Hippocampal formation (tissue), 2 donors: ENCODE measurements at regions not wholly inside any gene's neighbourhood (a gene's known extent, or its start where the extent isn't known, plus 50 kb on each side); places are given as distances from the start of the nearest gene placed in this dataset.

ENCODE experiments used
- DNase-seq, 2 donors: peaks; one replicate each; lab custom pipeline; 2025; lab: John Stamatoyannopoulos, UW

GRCh38 chr10:83580373-83581012 is 558.8 kb upstream of the GHITM start:
- no peak for DNase-seq

DNA sequence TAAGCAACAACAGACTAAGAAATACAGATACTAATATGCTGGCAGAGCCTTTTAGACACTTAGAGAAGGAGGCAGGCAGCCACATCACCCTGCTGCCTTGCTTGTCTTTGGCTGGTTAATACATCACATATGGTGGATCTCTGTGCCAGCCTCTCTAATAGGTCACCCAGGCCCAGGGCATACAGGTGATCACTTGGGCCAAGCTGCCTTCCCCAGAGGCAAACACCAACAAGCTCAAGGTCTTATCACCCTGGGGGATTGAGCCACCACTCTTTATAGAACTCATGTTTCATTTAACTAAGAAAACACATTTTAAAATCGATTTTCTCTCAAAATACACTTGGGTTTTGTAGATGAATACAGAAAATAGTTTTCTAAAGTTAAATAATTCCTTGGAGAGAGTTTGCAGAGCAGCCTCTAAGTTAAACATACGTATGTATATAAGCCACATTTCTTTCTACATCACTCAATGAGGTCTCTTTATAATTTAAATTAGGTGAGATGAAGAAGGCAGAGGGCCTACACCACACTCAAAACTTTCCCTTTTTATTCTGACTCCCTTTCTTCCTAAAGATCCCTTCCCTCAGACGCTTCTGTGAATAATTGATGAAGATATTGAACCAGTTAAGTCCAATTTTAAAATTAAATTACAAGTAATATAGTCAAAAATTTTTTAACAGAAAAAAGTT is 556.8 kb upstream of the GHITM start:
- no peak for DNase-seq

DNA sequence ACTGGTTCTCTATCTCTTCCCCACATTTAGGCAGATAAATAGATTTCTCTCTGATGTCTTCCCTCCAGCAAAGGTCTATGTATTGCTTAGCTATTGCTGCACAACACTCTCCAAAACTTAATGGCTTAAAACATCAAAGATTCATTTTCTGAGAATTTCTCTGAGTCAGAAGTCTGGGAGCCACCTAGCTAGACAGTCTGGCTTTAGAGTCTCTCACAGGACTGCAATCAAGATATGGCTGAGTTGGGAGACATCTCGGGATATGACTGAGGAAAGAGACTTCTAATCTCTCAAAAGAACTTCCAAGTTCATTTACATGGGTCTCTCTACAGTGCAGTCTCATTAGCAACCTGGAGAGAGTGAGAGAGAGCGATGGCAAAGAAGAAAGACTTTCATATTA is 553.6 kb upstream of the GHITM start:
- no peak for DNase-seq

DNA sequence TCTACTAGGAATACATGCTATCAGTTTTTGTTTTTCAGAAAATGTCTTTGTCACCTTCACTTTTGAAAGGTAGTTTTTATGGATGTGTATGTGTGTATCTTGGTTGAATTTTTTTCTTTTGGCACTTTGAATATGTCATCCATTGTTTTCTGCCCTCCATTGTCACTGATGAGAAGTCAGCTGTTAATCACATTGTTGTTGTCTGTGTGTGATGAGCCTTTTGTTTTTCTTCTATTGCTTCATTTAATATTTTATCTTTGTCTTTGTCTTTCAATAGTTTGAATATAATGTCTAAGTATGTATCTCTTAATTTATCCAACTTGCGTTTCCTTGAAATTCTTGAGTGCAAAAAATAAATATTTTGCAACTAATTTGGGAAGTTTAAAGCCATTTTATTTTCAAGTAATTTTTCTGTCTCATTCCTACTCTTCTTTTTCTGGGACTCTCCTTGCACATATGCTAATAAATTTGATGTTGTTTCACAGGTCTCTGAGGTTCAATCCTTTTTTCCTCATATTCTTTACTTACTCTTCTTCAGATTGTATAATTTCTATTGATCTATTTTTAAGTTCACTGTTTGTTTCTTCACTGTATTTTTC is 546.9 kb upstream of the GHITM start:
- DNase-seq: no peak

DNA sequence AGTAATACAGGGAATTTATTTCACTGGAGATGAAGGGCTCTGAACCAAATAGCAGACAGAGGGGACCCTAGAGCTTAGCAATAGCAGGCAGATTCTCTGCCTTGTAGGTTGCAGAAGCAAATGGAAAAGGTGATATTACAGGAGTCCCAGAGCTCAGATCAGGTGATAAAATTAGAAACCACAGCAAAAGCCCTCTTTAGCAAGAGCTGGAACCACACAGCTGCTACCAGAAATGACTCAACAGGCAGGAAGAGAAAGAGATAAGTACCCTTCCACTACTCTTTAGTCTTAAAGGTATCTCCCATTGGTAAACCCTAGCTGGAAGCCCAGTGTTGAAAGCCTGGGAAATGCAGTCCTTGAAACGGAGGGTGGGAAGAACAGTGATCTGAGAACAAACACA is 535.6 kb upstream of the GHITM start:
- no peak for DNase-seq

GRCh38 chr10:83605783-83606630 is 533.3 kb upstream of the GHITM start:
- DNase-seq: no peak

GRCh38 chr10:83607959-83608745 is 531.2 kb upstream of the GHITM start:
- DNase-seq: no peak

DNA sequence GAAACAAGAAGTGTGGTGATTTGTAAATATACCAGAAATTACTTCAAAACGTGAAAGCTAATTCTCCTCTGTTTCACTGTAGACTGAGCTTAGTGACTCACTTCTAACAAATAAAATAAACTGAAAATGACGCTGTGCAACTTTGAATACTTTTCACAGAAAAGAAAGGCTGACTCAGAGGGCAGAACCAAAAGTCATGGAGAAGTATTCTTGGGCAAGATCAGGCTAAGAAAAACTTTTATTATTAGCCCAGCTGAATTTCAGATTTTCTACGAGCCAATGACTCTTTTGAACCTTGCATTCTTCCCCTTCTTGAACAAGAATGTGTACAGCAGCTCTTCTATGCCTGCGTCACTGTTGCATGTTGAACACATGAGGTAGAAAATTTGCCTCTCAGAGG is 527.3 kb upstream of the GHITM start:
- DNase-seq: no peak

GRCh38 chr10:83612746-83613145 is 526.6 kb upstream of the GHITM start:
- DNase-seq: no peak

- DNase-seq: no peak
Measured at GRCh38 chr10:83617172-83617571, 522.1 kb upstream of the GHITM start.

- no peak for DNase-seq
Measured at GRCh38 chr10:83617692-83618545, 521.4 kb upstream of the GHITM start.

DNA sequence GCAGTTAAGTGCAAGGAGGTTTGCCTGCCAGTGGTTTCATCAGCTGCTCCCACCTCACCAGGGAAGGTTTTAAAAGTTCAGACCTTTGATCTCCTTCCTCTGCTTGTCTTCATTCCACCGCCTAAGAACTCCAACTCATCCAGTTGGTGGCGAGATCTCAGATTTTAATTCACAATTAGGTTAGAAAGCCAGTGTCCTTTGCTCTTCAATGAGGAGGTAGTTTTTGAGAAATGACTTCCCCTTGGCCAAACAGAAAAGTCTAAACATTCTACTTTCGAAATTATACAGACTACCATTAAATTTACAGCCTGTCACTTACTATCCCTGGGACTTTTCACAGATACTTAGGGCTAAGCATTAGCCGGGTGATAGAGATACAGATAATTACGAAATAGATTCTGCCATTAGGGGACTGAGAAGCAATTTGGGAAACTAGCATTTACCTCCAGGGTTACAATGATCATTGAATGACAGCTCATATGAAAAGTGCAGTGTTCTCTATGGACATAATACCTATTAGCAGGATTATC is 513.4 kb upstream of the GHITM start:
- no peak for DNase-seq

DNA sequence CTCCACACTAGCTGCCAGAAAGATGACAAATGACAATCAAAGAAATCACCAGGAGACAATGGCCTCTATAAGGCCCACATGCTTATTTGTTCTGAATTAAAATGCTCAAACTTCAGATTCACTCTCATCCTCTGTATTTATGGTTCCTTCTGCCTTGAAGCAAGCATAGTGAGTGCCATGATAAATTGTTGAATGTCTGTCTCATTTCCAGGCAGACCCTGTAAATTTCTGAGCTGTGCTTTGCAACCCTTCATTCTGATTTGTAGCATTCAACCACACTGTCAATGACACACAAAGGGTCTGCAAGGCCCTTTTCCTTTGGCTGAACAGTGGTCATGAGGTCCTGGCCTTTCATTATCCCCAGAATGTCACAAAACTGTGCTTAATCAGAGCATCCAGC is 506.6 kb upstream of the GHITM start:
- DNase-seq: no peak

DNA sequence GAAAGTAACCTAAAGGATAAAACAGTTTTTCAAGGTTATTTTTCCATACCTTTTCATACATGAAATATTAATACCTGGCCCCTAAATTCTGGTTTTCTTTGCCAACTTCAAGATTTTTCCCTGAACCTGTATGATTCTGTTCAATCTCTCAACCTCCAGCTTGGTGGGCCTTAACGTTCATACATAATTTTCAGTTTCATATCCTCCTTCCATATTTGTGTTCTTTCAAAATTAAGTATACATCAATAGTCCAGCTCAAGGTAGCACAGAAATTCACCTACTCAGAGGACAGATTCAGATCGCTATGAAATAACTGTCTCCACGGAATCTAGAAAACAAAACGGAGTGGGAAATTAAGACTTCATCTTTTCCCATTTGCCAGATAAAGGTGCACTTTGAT is 505.8 kb upstream of the GHITM start:
- DNase-seq: no peak

- DNase-seq: no peak
Measured at GRCh38 chr10:83636826-83637225, 502.5 kb upstream of the GHITM start.

- DNase-seq: no peak
Measured at GRCh38 chr10:83647526-83647925, 491.8 kb upstream of the GHITM start.

- DNase-seq: no peak
Measured at GRCh38 chr10:83648201-83648600, 491.1 kb upstream of the GHITM start.

DNA sequence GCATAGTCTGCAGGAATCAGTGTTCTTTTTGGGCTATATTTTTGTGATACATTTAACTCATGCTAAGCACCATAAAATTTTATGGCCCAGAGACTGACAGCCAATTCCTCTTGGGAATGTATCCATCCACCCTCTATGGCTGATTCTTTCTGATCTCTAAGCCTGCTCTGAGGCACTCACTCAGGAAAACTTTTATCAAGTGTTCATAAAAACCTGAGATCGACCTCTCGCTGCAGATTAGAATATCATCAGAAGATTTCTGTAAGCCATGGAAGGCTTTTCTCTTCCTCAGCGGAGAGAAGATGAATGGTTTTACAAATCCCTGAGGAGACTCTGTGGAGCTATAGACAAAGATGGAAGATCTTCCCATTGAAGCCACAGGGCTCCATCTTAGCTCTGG is 489.8 kb upstream of the GHITM start:
- DNase-seq: no peak

GRCh38 chr10:83654689-83655088 is 484.6 kb upstream of the GHITM start:
- no peak for DNase-seq

DNA sequence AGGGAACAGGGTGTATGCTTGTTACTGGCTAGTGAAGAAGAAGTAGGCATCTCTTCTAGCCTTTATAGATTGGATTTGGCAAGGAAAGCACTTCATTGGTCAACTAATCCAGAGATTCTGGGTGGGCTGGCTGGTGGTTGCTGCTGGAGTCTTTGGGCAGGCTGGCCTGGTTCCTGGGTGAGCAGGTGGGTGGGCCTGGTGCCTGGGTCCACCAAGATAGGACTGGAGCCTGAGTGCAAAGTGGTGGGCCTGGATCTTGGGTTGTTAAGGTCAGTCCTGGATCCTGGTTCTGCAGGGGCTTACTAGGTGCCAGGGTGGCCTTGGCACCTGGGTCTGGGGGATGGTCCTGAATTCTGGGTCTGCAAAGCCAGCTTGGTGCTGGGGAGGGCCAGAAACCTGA is 482.4 kb upstream of the GHITM start:
- DNase-seq: no peak

DNA sequence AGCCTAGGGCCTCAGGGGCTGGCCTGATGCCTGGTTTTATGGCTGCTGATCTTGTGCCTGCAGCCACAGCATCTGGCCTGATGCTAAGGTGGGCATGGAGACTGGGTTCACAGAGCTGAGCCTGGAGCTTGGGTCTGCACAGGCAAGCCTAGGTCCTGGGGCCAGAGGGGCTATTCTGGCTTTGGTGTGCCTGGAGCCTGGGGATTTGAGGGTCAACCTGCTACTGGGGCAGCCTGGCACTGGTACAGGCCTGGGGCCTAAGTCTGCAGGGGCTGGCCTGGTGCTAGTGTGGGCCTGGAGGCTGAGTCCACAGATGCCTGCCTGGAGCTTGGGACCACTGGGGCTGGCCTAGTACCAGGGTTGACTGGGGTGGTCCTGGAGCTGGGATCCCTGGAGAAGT is 481.8 kb upstream of the GHITM start:
- DNase-seq: no peak
